SK-N-MC (cell line): ENCODE measurements at regions not wholly inside any gene's neighbourhood (a gene's known extent, or its start where the extent isn't known, plus 50 kb on each side); places are given as distances from the start of the nearest gene placed in this dataset.
"Not testable (repeated sequence)": the region's sequence is repeated elsewhere in the genome, so short reads cannot be mapped to it uniquely, and the experiment has no call there.

Source experiments
- DNase-seq: peaks from one replicate; pipeline ENCODE4 v3.0.0-alpha.2; 2011; ENCODE audit warnings: low read depth, low spot score
- H3K27ac ChIP-seq: fragments of 200-600 bp; sonication (generic); 2 replicates; pipeline ENCODE4 v1.5.1; 2016; ENCODE audit warnings: mixed run types
- H3K36me3 ChIP-seq: fragments of 200-600 bp; sonication (generic); 2 replicates; pipeline ENCODE4 v1.6.1; 2017; ENCODE audit warnings: antibody characterized with exemption, low read length, mixed read lengths; ENCODE audit not compliant: insufficient read depth
- H3K4me3 ChIP-seq: fragments of 200-600 bp; sonication (generic); 2 replicates; pipeline ENCODE4 v1.5.1; 2016
- H3K9ac ChIP-seq: fragments of 200-600 bp; sonication (generic); 2 replicates; pipeline ENCODE4 v1.8.0; 2017; ENCODE audit warnings: mixed run types, mixed read lengths; ENCODE audit not compliant: insufficient read length
- H3K9me3 ChIP-seq: fragments of 200-600 bp; sonication (generic); 2 replicates; pipeline ENCODE4 v1.6.1; 2017; ENCODE audit warnings: low read depth, mild to moderate bottlenecking, antibody characterized with exemption, low read length, moderate library complexity, mixed read lengths
- EZH2 ChIP-seq: fragments of 200-600 bp; sonication (generic); IDR thresholded peaks from one replicate; pipeline ENCODE4 v1.6.1; 2017; ENCODE audit warnings: antibody characterized with exemption
- FOXP2 ChIP-seq: optimal IDR thresholded peaks from 2 replicates; pipeline ENCODE3; 2011; ENCODE audit warnings: mild to moderate bottlenecking, moderate library complexity; ENCODE audit not compliant: insufficient read depth; ENCODE audit errors: extremely low read length, control extremely low read depth
- POLR2AphosphoS5 ChIP-seq: IDR thresholded peaks from 2 replicates; pipeline ENCODE4 v1.6.1; 2012; ENCODE audit warnings: mild to moderate bottlenecking, low read depth, low read length, borderline replicate concordance

GRCh38 chr4:20028645-20029044 is 223.1 kb upstream of the SLIT2 start:
- Histone ChIP-seq H3K9me3 (no peaks in the 10 kb centered on the region), H3K4me3 (no peak overlapping the region), H3K9ac (no peak overlapping the region), H3K36me3 (no peaks in the 10 kb centered on the region), H3K27ac (no peak overlapping the region)
- no peak for DNase-seq
- TF ChIP-seq FOXP2: no peak
- no peak for TF ChIP-seq EZH2
- no peak for TF ChIP-seq POLR2AphosphoS5

DNA sequence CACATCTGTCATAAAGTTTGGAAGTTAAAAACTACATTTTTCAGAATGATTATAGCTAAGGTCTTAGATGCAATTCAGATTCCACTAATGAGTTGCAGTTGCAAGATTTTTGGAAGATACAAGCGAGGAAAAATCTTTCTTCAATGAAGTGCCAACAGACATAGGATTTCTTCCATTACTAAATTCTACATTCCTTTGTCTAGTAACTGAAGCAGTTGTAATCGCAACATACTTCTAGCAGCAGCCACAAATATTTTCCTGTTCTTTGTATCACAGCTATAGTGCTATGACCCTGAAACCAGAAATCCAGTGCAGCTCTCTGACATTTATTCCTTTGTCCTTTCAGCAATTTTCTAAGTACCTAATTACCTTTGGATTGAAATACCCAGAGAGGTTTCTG is 225.2 kb upstream of the SLIT2 start:
- H3K36me3 ChIP-seq: no peaks in the 10 kb centered on the region
- DNase-seq: no peak
- H3K9ac ChIP-seq: no peak overlapping the region
- no peaks in the 10 kb centered on the region for H3K9me3 ChIP-seq
- no peak overlapping the region for H3K27ac ChIP-seq
- TF ChIP-seq EZH2: no peak
- no peak for TF ChIP-seq POLR2AphosphoS5
- TF ChIP-seq FOXP2: no peak
- H3K4me3 ChIP-seq: no peak overlapping the region

DNA sequence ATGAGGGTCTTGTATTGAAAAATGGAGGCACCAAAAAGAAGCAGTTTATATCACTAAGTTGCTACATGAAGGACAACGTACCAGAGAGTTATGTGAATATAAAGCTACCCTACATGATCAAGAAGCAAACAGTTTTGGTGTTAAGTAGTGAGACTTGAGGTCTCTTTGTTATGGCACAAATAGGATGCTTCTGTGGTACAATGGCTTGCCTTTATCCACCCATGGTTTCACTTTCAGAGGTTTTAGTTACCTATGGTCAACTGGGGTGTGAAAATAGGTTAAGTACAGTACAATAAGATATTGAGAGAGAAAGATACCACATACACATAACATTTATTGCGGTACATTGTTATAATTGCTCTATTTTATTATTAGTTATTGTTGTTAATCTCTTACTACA is 229.2 kb upstream of the SLIT2 start:
- TF ChIP-seq FOXP2: no peak
- no peak for TF ChIP-seq POLR2AphosphoS5
- no peak for TF ChIP-seq EZH2
- DNase-seq: no peak

DNA sequence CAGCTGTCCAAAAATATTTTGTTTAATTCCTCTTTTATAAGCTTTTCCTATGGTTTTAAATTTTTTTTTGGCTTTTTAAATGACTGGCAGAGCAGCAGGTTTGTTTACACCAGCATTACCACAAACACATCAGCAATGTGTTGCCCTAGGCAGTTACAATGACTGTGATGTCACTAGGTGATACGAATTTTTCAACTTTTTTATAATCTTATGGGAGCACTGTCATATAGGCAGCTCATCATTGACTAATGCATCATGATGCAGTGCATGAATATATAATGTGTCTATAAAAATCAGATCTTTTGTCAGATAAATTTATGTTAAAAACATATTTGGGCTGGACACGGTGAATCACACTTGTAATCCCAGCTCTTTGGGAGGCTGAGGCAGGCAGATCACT is 231.6 kb upstream of the SLIT2 start:
- H3K4me3 ChIP-seq: no peak overlapping the region
- DNase-seq: no peak
- no peak overlapping the region for H3K9ac ChIP-seq
- H3K27ac ChIP-seq: no peak overlapping the region
- no peaks in the 10 kb centered on the region for H3K36me3 ChIP-seq
- TF ChIP-seq FOXP2 (no peak), EZH2 (no peak), POLR2AphosphoS5 (no peak)
- H3K9me3 ChIP-seq: no peaks in the 10 kb centered on the region

More for the DNA sequence above, 229.2 kb upstream of the SLIT2 start:
- Histone ChIP-seq H3K27ac (no peak overlapping the region), H3K9ac (no peak overlapping the region), H3K36me3 (no peaks in the 10 kb centered on the region), H3K4me3 (no peak overlapping the region), H3K9me3 (no peaks in the 10 kb centered on the region)

DNA sequence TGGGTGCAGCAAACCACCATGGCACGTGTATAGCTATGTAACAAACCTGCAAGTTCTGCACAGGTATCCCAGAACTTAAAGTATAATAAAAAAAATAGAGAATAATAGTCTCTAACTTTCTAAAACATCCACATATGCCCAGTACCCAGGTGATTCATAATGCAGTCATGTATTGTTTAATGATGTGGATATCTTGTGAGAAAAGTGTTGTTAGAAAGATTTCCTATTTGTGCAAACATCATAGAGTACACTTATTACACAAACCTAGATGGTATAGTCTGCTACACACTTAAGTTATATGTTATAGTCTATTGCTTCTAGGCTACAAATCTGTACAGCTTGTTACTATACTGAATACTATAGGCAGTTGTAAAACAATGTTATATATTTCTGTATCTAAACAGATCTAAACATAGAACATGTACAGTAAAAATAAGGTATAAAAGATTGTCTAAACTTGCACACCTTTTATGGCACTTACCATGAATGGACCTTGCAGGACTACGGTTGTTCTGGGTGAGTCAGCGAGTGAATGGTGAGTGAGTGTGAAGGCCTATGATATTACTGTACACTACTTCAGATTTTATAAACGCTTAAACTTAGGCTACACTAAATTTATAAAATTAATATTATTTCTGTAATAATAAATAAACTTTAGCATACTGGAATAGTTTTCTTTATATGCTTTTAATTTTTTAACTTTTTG is 232.2 kb upstream of the SLIT2 start:
- DNase-seq: no peak
- H3K9ac ChIP-seq: no peak overlapping the region

DNA sequence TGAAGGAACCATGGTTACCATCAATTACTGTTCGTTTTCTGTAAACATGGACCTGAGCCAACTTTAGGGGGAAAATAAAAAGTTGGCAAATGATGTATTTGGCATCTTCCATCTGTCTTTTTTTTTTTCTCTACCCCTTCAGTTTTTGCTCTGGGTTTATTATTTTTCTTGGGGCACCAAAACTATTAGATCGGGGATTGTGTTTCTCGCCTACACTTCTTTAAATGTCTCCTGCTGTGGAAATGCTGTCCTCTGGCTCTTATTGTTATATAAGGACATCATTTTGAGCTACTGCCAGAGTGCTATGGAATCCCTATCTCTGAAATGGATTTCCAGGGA is 234.0 kb upstream of the SLIT2 start:
- TF ChIP-seq POLR2AphosphoS5 (no peak), EZH2 (no peak), FOXP2 (no peak)
- H3K9ac ChIP-seq: no peak overlapping the region
- no peak for DNase-seq
- H3K36me3 ChIP-seq: no peaks in the 10 kb centered on the region
- H3K4me3 ChIP-seq: no peak overlapping the region
- no peak overlapping the region for H3K27ac ChIP-seq
- H3K9me3 ChIP-seq: no peaks in the 10 kb centered on the region

More for the DNA sequence above, 232.2 kb upstream of the SLIT2 start:
- Histone ChIP-seq H3K36me3 (no peaks in the 10 kb centered on the region), H3K9me3 (no peaks in the 10 kb centered on the region), H3K4me3 (no peak overlapping the region), H3K27ac (no peak overlapping the region)
- TF ChIP-seq FOXP2 (no peak), POLR2AphosphoS5 (no peak), EZH2 (no peak)

- Histone ChIP-seq H3K36me3 (no peaks in the 10 kb centered on the region), H3K9me3 (no peaks in the 10 kb centered on the region), H3K4me3 (no peak overlapping the region), H3K9ac (no peak overlapping the region), H3K27ac (no peak overlapping the region)
- no peak for DNase-seq
- no peak for TF ChIP-seq EZH2
- TF ChIP-seq FOXP2: no peak
- TF ChIP-seq POLR2AphosphoS5: no peak
Observed at GRCh38 chr4:20017070-20017776, 234.5 kb upstream of the SLIT2 start.

DNA sequence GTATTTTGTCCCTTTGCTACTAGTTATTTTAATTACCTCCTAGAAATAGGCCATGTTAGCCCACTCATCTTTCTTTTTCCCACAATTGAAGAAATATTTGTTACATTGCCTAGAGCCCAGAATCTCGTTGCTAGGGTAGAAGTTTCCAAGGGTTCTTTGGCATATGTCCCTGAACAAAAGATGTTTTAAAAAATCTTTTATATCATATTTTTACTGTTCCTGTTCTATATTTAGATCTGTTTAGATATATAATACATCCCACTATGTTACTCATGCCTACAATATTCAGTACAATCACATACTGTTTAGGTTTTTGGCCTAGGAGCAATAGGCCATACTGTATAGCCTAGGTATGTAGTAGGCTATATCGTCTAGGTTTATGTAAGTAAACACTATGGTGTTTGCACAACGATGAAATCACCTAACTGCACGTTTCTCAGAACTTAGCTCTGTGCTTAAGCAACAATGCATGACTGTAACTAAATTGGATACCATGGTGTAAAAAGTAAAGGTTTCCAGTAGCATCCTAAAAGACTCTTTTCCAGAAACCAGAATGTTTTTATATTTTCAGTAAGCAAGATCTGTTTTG is 236.0 kb upstream of the SLIT2 start:
- DNase-seq: no peak
- no peaks in the 10 kb centered on the region for H3K36me3 ChIP-seq
- H3K9me3 ChIP-seq: no peaks in the 10 kb centered on the region
- no peak overlapping the region for H3K27ac ChIP-seq
- no peak for TF ChIP-seq POLR2AphosphoS5
- H3K9ac ChIP-seq: no peak overlapping the region
- no peak overlapping the region for H3K4me3 ChIP-seq

GRCh38 chr4:20003836-20004558 is 247.7 kb upstream of the SLIT2 start:
- not testable (repeated sequence) for H3K9ac ChIP-seq, H3K4me3 ChIP-seq, H3K36me3 ChIP-seq, DNase-seq, H3K9me3 ChIP-seq, H3K27ac ChIP-seq
